Head of caudate nucleus (tissue), 42 donors: ENCODE measurements at regions not wholly inside any gene's neighbourhood (a gene's known extent, or its start where the extent isn't known, plus 50 kb on each side); places are given as distances from the start of the nearest gene placed in this dataset.

ENCODE experiments used
- DNase-seq, 42 donors: peaks; one replicate each; pipeline versions ENCODE4 v3.0.0 to v3.0.0-alpha.2; 2020 to 2021; ENCODE audit warnings: mixed read lengths in 7 of 42
- intact Hi-C: fragments of 100-400 bp; cut with DNase I; formaldehyde crosslinking; loops from one replicate; pipeline ENCODE4 v1.15.0; 2022

DNA sequence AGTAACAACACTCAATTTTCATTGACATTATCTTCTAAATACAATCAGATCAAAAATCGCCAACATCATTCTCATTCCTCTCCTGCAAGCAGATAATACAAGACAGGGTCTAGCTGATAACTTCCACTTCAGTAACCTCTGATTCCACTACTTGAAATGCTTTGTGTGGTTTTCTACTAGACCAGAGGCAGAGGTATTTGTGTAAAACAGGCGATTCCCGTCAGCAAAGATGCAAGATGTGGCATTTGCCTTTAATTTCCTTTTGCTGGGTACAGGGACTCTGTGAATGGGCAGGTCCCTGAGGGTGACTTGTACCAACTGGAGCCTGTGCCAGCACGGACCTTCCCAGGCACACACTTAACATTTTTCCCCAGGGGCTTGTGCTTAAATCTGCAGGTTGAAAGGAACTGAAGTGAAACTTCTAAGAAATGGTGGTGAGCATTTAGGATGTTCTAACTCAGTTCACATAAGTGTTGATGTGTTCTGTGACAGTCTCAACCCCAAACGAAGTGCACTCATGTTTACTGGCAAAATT is 625.5 kb upstream of the WWC1 start:
- intact Hi-C loops, result no loop called here
- no peak for DNase-seq

DNA sequence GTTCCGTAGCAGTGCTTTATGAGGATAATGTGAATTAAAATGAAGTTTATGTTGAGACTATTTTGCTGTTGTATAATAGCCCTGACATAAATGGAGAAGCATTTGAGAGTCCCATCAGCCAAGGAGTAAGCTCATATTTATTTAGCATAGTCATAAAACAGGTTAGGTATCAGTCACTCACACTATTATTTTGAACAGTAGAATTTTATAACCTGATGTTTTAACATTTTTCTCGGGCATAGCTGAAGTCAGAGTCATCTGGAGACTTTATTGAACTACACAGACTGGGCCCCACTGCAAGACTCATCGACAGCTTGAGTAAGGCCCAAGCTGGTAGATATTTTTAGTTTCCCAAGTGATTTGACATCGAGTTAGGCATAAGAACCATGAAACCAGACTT is 620.3 kb upstream of the WWC1 start:
- DNase-seq, result no peak
- intact Hi-C loops, result no loop called here

DNA sequence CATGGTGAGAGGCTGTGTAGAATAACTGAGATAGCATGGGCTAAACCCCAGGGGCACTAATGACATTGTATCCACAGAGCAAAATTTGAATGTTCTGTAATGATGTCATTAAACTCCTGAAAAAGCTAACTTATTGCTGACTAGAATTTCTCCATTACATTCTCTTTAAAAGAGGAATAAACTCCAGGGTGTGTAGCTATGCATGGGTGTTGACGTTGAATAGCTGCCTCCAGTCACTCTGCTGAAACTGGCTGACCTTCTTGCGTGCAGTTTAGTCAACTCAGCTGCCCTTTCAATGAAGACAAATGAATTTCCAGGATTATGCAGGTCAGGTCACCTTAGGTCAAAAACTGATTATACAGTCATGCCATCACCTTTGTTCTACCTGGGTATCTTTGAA is 617.5 kb upstream of the WWC1 start:
- intact Hi-C loops, result no loop called here
- no peak for DNase-seq

DNA sequence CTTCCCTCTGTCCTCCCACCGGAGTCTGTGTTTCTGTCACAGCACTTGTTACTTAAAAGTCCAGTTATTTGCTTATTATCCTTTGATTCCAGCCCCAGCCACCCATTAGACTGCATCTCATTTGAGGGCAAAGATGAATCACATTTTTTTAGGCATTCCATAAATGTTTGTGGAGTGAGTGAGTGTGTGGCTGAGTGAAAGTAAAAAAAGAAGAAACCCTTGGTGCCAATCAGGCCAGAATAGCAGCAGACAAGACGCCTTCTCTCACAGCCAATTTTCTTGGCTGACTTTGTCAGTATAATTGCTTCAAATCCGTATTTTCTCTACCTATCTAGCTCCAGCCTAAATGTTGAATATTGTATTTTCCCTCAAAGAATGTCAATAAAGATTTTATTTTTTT is 613.0 kb upstream of the WWC1 start:
- no peak for DNase-seq
- intact Hi-C loops, result no loop called here

DNA sequence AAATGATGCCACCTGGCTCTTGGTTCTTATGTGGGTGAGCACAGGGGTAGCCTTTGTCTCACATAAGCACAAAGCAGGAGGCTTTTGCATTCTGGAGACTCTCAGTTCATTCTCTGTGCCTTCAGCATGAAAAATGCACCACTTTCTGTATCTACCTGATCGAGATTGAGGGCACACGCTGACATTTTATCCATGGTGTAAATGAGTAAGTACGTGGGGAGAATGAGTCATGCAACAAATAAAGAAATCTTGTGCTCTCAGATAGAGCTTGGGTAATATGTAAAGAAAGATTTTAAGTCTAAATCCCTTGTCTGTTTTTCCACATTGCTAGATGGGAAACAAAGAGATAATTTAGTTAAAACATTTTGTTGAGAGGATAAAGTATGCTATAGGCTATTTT is 607.2 kb upstream of the WWC1 start:
- peak in 14 of 42 donors; percentile 8 to 64 (median 32) for DNase-seq
- intact Hi-C loops, result no loop called here

DNA sequence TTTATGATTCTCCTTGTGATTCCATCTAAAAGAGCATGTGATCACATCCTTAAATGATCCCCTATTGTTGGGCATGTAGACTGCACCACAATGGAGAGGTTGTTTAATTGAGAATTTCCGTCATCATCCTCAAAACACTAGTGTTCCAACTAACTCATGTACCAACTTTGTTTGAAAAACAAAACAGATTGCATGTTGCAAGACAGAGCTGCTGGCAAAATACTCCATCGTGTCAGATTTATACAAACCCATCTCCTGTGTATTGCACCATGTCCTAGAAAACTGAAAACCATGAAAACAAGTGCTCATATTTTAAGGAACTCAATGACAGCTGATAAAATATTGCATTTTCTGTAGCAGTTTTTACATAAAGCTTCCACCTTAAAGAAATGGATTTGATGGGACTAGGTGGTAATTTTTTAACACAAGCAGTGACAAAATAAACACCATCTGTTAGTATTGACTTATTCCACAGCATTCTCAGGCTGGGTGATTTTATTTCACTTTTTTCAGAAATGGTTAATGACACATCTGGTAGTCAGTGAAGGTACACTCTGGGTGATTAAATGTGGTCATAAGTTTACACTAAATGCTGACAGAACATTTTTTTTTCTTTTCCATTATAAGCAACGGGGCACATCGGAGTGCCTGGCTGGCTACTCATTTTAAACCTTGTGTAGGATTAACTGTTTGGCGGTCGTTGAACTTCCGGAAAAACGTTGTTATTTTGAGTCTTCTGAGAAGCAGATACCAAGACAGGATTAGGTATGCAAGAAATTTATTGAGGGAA is 602.9 kb upstream of the WWC1 start:
- intact Hi-C loops, result no loop called here
- no peak for DNase-seq

DNA sequence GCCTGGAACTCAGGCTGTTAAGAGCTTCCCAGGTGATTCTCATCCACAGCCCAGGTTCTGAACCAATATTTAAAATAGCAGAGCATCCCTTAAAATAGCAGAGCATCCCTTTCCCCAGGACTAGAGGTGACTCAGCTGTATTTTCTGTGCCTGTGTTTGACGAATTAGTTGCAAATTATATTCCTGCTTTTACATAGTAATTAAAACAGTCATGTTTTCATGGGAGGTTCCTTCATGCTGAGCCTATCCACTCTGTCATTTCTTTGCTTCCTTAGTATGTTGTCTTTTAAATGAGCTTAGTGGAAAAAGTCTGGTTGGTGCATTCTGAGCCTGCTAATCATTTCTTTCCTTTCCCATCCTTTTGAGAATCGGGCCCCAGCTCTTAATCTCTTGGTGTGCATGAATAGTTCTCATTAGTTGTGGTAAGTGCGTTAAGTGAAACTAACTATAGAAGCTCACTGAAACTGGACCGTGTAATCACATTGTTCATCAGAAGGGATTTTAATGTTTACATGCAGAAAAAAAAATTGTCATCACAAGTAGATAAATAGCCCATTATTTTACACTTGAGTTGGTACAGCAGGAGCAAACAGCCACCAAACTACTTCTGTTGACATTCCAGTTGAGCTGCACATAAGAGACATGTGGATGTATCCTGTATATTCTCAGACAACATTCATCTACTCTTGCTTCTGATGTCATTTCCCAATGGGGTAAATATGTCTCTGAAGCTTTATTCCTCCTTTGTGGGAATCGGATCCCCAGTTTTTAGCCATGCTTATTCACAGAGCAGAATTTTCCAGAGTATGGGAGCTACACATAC is 596.9 kb upstream of the WWC1 start:
- intact Hi-C loops, result no loop called here
- DNase-seq, result no peak

DNA sequence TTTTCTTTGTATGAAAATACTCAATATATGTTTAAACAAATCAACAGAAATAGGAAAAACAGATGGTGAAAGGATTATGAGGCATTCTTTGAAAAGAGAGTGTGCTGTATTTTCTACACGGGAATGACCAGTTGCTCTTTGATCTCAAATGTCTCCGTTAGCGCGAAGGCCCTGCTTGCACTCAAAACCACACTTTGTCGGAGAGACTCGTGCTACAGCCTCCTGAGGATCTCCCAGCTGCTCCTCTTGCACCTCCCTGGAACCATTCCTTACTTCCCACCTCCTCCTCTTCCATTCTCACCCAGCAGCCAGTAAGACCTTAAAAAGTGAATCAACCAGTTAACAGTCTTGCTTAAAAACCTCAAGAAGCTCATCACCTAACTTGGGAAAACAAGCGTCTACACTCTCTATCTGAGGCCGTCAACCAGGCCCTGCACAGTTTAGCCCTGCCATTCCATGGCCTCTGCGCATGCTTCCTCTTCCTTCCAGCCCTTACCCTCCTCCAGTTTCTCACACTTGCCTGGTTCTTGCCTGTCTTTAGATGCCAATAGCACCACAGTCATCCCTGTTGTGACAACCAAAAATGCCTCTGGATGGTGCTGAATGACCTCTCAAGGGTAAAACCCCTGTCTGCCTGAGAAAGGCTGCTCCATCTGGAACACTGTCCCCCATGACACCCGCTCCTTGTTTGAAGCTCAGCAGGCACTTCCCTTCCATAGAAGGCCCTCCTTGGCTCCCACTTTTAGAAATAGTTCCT is 594.7 kb upstream of the WWC1 start:
- intact Hi-C loops, result no loop called here

DNA sequence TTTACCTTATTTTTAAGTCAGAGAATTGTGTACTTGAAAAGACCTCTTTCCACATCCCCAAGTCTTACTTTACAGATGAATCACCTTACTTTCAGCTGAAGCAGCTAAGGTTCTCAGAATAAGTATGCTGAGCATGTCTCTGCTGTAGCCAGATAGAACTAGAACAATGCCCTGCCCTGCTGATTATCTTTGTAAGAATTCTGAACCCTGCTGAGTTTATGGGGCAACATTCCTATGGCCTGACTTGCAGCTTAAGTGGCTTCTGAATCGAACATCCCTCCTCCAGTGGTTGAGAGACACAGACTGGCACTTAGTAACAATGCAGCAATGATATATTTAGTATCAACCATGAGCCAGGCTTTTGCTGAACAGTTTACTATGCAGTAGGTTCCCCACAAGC is 592.0 kb upstream of the WWC1 start:
- intact Hi-C loops, result no loop called here

More for the DNA sequence above, 594.7 kb upstream of the WWC1 start:
- DNase-seq, result no peak

DNA sequence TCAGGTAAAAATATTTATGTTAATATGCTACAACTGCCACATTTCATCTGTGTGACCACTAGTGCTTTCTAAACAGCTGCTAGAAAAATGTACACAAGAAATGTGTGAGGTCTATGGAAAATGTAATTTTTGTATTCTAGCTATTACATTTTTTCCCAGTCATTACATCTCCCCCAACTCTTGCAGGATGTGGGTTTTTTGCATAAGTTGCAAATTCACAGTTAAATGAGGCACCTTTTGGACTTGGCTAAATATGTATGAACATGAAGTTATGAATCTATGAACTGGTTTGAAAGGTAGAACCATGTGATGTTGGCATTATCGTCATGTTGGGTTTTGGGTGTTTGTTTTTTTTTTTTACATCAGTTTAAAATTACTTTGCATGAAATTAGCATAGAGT is 590.4 kb upstream of the WWC1 start:
- no peak for DNase-seq
- intact Hi-C loops, result no loop called here

More for the DNA sequence above, 592.0 kb upstream of the WWC1 start:
- DNase-seq, result no peak

DNA sequence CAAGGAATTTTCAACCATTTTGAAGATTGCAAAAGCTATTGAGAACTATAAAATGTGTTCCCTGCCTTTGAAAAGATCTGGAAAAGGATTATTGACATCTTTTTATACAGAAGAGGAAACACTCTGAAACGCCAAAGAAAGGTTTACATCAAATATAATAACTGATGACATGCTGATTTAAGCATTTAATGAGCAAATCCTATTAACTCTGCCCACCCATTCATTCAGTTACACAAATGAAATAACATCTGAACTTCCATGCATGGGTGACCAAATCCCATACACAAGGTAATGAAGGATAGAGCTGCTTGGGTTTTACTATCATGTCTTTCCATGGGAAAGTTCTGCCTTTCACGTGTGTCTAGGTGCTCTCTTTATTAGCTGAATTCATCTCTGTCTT is 589.4 kb upstream of the WWC1 start:
- intact Hi-C loops, result no loop called here
- DNase-seq, result no peak

DNA sequence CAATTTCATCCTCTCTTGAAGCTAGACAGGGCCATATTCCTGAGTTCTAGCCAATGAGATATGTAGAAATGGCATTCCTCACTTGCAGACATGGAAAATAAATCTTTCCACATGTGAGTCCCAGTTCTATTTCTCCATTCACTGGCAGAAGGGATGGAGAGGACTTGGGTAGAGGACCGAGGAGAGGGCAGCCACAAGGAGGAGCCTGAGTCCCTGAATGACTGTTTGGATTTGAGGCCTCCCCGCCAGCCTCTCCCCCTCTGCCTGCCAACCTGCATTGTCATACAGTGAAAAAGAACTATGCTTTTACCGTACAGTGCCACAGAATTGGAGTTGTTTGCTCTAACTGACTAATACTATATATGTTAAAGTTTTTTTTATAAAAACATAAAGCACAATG is 583.0 kb upstream of the WWC1 start:
- intact Hi-C loops, result no loop called here

DNA sequence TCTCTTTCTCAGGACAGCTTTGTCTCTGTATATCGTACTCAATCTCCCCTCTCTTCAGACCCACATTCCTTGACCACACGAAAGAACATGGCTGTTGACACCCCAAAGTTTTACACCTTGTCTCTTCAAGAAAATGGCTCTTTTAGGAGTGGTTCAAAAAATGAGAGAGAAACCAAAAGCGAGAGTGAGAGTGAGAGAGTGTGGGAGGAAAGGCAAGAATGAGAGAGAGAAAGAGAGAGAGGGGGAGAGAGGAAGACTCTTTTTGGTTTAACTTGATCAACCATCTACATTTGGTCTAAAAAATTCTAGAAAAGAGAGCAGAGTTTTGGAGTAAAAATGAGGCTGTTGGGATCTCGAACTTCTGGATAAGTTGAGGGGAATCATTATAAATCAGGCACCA is 581.8 kb upstream of the WWC1 start:
- intact Hi-C loops, result no loop called here

More for the DNA sequence above, 583.0 kb upstream of the WWC1 start:
- DNase-seq, result no peak

DNA sequence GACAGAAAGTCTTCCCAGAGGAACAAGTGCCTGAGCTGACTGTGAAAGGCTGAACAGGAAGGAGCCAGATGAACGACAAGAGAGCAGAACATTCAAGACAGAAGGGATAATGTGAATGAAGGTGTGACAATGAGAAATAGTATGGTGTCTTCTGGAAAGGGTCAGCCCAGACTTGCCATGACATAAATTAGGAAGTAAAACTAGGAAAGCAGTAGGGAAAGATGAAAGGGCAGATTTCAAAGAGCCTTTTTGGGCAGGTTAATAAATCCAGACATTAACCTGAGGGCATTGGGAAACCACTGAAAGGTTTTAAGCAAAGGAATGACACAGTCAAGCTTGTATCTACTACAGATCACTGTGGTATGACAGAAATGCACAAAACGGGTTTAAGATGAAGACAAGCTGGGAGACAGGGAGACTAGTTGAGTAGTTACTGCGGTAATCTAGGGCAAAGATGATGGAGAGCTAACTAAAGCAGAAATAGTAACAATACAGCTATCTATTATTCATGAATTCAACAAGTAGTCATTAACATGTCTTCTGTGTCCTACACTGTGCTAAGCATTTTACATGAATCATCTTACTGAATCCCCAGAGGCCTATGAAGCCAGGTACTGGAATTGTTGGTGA is 580.9 kb upstream of the WWC1 start:
- no peak for DNase-seq
- intact Hi-C loops, result no loop called here

More for the DNA sequence above, 581.8 kb upstream of the WWC1 start:
- DNase-seq, result no peak

DNA sequence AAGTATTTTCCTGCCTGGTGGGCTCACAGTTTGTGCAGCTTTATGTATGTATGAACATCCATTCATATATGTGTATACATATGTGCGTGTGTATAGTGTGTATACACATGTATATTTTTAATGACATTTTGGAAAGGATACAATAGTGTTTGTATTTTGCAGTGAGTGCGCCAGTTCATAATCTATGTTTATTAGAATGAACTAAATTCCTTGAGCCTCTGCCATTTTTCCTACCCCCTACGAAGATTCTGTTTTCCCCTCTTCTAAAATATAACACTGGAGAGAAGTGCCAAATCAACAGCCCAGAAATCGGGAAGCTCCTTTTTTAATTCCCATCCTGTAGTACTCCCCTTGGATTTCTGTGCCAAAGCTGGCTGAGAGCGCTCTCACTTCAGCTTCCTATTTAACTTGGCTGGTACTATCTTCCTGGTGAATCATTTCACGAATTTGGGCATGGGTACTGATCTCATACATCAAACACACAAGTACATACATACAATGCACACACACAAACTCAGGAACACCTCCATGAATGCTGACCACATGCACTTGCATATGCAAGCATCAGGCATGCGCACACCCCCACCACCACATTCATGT is 578.4 kb upstream of the WWC1 start:
- DNase-seq, result no peak
- intact Hi-C loops, result no loop called here

DNA sequence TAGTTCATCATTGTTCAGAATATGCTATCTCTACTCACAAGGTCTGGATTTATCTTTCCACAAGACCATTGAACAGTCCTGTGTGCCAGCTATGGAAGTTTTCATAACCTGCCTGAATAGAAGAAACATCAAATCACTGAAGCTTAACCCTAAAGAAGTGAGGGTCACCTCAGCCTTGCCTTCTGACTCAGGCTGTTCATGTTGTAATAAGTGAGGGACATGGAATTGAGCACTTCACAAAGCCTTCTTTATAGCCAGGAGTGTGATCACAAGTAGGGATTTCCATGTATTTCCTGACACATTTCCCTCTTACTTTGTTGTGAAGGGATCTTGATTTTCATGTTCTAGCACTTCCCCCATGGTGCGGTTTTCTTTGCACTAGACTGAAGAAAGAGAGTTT is 577.5 kb upstream of the WWC1 start:
- DNase-seq, result no peak
- intact Hi-C loops, result no loop called here

DNA sequence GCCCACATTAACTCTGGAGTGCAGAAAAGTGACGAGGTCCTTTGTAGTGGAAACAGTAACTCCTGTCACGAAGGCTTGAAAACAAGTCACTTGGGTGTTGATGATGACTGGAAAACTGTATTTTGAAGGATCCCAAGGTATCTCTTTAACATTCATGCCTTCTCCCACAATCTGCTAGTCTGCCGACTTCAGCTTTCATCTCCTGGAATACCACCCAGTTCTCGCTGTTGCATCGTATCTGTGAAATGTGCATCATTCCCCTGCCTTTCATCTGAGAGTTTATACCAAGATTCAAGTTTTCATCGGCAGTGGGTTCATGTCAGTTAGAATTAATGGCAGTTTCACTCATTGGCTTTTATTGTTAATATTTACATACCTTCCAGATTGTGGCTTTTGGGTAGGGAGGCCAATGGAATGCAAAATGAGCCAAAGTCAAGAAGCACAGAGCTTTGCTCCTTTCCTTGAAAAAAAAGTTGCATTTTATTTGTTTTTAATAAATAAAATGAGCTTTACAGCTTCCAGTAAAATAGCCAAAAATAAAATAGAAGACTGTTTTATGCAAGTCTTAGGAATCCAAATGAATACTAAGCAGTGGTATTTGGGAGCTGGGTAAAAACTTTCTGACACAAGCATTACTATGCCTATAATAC is 575.2 kb upstream of the WWC1 start:
- DNase-seq, result no peak
- intact Hi-C loops, result no loop called here

DNA sequence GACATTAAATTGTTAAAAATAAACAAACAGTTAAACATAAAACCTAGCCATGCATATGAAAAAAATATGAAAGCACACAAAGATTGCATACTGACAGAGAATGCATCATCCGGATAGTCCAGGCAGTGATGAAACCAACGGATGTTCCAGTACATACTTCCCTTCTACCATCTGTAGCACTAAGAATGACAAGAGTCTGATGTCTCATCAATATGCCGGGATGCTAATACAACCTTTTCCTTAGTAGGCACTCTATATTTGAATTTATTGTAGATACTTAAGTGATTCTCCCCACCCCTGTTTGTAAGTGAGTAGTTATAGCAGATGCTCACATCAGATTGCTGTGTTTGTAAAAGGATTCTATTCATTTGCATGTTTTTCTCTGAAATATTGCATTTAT is 571.2 kb upstream of the WWC1 start:
- DNase-seq, result no peak
- intact Hi-C loops, result no loop called here
